Liver (tissue), 3 donors: ENCODE measurements at regions not wholly inside any gene's neighbourhood (a gene's known extent, or its start where the extent isn't known, plus 50 kb on each side); places are given as distances from the start of the nearest gene placed in this dataset.

Experiments
- EGR1 ChIP-seq, 2 donors: IDR thresholded peaks; 2 replicates each; pipeline ENCODE4 v1.6.1; 2016 to 2018; ENCODE audit warnings: antibody characterized with exemption in 2 of 2, low read depth in 2 of 2
- FOXA2 ChIP-seq: IDR thresholded peaks from 2 replicates; pipeline ENCODE4 v1.6.1; 2016; ENCODE audit warnings: antibody characterized with exemption
- GABPA ChIP-seq, 2 donors: IDR thresholded peaks in 1 of 2; conservative IDR thresholded peaks in 1 of 2; 2 replicates each; pipeline ENCODE4 v1.6.1; 2016; ENCODE audit warnings: antibody characterized with exemption in 2 of 2, mild to moderate bottlenecking in 1 of 2, moderate library complexity in 1 of 2
- NR2F2 ChIP-seq: IDR thresholded peaks from 2 replicates; pipeline ENCODE4 v1.6.1; 2016; ENCODE audit warnings: antibody characterized with exemption
- RAD21 ChIP-seq, 2 donors: IDR thresholded peaks; 2 replicates each; pipeline ENCODE4 v1.6.1; 2016; ENCODE audit warnings: antibody characterized with exemption in 2 of 2, mild to moderate bottlenecking in 2 of 2
- TAF1 ChIP-seq: conservative IDR thresholded peaks from 2 replicates; pipeline ENCODE4 v1.6.1; 2016; ENCODE audit warnings: antibody characterized with exemption, mild to moderate bottlenecking
- TF ChIP-seq, protein P1 (sequence below): IDR thresholded peaks from 2 replicates; pipeline ENCODE4 v1.6.1; 2016; ENCODE audit warnings: antibody characterized with exemption, mild to moderate bottlenecking
- TF ChIP-seq, protein P2 (sequence below): fragments of 150-350 bp; IDR thresholded peaks from 2 replicates; pipeline ENCODE4 v1.5.1; 2017; ENCODE audit warnings: improper control_type of control experiment, low read depth, low read length; ENCODE audit not compliant: missing input control
- TF ChIP-seq, protein P3 (sequence below): IDR thresholded peaks from 2 replicates; pipeline ENCODE4 v1.6.1; 2016; ENCODE audit warnings: antibody characterized with exemption
- donor health status: healthy.
- donor health status: healthy.

DNA sequence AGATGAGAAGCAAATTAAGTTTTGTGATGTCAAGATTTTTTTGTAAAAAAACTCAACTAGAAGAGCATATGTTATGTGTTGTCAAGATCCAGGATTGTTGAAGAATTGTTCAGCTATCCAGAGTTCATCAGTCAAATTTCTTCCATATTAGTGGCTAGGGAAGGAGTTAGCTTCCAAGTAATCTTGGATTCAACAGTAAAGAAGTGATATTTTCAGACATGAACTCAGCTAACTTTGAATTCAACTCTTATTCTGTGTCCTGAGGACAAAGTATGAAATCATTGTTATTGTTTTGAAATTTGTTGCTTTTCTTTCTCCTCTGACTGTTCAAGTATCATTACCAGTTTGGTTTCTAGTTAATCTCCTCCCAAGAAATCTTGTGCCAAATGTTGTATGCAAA is 589.3 kb upstream of the NOVA1 start:
- TF ChIP-seq, protein P1, sequence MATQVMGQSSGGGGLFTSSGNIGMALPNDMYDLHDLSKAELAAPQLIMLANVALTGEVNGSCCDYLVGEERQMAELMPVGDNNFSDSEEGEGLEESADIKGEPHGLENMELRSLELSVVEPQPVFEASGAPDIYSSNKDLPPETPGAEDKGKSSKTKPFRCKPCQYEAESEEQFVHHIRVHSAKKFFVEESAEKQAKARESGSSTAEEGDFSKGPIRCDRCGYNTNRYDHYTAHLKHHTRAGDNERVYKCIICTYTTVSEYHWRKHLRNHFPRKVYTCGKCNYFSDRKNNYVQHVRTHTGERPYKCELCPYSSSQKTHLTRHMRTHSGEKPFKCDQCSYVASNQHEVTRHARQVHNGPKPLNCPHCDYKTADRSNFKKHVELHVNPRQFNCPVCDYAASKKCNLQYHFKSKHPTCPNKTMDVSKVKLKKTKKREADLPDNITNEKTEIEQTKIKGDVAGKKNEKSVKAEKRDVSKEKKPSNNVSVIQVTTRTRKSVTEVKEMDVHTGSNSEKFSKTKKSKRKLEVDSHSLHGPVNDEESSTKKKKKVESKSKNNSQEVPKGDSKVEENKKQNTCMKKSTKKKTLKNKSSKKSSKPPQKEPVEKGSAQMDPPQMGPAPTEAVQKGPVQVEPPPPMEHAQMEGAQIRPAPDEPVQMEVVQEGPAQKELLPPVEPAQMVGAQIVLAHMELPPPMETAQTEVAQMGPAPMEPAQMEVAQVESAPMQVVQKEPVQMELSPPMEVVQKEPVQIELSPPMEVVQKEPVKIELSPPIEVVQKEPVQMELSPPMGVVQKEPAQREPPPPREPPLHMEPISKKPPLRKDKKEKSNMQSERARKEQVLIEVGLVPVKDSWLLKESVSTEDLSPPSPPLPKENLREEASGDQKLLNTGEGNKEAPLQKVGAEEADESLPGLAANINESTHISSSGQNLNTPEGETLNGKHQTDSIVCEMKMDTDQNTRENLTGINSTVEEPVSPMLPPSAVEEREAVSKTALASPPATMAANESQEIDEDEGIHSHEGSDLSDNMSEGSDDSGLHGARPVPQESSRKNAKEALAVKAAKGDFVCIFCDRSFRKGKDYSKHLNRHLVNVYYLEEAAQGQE = no peak
- TF ChIP-seq, protein P2, sequence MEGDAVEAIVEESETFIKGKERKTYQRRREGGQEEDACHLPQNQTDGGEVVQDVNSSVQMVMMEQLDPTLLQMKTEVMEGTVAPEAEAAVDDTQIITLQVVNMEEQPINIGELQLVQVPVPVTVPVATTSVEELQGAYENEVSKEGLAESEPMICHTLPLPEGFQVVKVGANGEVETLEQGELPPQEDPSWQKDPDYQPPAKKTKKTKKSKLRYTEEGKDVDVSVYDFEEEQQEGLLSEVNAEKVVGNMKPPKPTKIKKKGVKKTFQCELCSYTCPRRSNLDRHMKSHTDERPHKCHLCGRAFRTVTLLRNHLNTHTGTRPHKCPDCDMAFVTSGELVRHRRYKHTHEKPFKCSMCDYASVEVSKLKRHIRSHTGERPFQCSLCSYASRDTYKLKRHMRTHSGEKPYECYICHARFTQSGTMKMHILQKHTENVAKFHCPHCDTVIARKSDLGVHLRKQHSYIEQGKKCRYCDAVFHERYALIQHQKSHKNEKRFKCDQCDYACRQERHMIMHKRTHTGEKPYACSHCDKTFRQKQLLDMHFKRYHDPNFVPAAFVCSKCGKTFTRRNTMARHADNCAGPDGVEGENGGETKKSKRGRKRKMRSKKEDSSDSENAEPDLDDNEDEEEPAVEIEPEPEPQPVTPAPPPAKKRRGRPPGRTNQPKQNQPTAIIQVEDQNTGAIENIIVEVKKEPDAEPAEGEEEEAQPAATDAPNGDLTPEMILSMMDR = no peak
- no peak for TF ChIP-seq RAD21 (IDR thresholded peaks at IDR 0.05)
- no peak for TF ChIP-seq FOXA2
- no peak for TF ChIP-seq TAF1
- no peak for TF ChIP-seq NR2F2
- TF ChIP-seq, protein P3, sequence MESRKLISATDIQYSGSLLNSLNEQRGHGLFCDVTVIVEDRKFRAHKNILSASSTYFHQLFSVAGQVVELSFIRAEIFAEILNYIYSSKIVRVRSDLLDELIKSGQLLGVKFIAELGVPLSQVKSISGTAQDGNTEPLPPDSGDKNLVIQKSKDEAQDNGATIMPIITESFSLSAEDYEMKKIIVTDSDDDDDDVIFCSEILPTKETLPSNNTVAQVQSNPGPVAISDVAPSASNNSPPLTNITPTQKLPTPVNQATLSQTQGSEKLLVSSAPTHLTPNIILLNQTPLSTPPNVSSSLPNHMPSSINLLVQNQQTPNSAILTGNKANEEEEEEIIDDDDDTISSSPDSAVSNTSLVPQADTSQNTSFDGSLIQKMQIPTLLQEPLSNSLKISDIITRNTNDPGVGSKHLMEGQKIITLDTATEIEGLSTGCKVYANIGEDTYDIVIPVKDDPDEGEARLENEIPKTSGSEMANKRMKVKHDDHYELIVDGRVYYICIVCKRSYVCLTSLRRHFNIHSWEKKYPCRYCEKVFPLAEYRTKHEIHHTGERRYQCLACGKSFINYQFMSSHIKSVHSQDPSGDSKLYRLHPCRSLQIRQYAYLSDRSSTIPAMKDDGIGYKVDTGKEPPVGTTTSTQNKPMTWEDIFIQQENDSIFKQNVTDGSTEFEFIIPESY = no peak
- no peak for TF ChIP-seq GABPA (IDR thresholded peaks at IDR 0.05 in 1 of 2, conservative IDR thresholded peaks at IDR 0.05 in 1 of 2)
- no peak for TF ChIP-seq EGR1 (IDR thresholded peaks at IDR 0.05; ENCODE audit: low read depth in 2 of 2)
